ENCODE measurements at regions not wholly inside any gene's neighbourhood (a gene's known extent, or its start where the extent isn't known, plus 50 kb on each side); places are given as distances from the start of the nearest gene placed in this dataset.

DNA sequence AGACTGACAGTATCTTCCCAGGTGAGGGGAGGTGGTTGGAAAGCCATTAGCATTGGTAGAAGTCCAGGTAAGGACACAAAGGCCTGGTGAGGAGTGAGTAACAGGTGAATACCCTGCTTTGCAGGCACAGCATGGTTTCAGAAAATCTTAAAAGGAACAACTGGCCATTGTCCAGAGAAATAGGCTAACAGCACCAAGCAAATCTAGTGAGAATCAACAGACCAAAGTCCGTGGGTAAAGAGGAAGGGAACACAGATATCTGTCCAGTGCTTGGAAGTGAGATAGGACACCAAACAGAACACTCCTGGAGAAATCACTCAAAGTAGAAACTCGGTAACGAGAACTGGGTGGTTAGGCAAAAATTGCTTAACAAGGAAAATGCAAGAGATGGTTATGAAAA lies 88.8 kb upstream of the RPRM start:
- TF ChIP-seq, protein P1, sequence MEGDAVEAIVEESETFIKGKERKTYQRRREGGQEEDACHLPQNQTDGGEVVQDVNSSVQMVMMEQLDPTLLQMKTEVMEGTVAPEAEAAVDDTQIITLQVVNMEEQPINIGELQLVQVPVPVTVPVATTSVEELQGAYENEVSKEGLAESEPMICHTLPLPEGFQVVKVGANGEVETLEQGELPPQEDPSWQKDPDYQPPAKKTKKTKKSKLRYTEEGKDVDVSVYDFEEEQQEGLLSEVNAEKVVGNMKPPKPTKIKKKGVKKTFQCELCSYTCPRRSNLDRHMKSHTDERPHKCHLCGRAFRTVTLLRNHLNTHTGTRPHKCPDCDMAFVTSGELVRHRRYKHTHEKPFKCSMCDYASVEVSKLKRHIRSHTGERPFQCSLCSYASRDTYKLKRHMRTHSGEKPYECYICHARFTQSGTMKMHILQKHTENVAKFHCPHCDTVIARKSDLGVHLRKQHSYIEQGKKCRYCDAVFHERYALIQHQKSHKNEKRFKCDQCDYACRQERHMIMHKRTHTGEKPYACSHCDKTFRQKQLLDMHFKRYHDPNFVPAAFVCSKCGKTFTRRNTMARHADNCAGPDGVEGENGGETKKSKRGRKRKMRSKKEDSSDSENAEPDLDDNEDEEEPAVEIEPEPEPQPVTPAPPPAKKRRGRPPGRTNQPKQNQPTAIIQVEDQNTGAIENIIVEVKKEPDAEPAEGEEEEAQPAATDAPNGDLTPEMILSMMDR (IDR thresholded peaks at IDR 0.05; ENCODE audit: low read depth, low read length, poor library complexity, severe bottlenecking): no peak
- TF ChIP-seq EZH2phosphoT487 (IDR thresholded peaks at IDR 0.05; ENCODE audit: borderline replicate concordance, low read length): no peak
